Glomerular visceral epithelial cell (primary cell): ENCODE measurements at regions not wholly inside any gene's neighbourhood (a gene's known extent, or its start where the extent isn't known, plus 50 kb on each side); places are given as distances from the start of the nearest gene placed in this dataset.

ENCODE experiments used
- DNase-seq: peaks from one replicate; pipeline ENCODE4 v3.0.0-alpha.2; 2016; ENCODE audit errors: extremely low spot score

DNA sequence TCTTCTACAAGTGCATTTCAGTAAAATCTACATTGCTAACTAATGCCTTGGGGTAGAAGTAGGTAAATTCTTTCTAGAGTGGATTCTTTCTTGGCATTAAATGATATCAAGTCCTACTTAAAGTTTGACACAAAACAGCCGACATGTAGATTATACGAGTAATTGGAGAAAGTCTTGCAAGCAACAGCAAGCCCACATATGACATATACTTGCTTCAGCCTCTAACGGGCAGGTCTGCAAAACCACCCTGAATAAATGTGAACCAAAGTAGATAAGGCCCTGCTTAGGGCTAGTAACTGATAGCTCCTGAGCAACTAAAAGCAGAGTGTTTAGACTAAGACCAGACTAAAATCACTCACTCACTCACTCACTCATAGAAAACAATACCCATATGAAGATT lies 203.2 kb downstream of the LTN1 start:
- no peak for DNase-seq

- no peak for DNase-seq
Measured at GRCh38 chr21:28788030-28788429, 204.6 kb downstream of the LTN1 start.

- DNase-seq: no peak
Measured at GRCh38 chr21:28783641-28784185, 209.0 kb downstream of the LTN1 start.

DNA sequence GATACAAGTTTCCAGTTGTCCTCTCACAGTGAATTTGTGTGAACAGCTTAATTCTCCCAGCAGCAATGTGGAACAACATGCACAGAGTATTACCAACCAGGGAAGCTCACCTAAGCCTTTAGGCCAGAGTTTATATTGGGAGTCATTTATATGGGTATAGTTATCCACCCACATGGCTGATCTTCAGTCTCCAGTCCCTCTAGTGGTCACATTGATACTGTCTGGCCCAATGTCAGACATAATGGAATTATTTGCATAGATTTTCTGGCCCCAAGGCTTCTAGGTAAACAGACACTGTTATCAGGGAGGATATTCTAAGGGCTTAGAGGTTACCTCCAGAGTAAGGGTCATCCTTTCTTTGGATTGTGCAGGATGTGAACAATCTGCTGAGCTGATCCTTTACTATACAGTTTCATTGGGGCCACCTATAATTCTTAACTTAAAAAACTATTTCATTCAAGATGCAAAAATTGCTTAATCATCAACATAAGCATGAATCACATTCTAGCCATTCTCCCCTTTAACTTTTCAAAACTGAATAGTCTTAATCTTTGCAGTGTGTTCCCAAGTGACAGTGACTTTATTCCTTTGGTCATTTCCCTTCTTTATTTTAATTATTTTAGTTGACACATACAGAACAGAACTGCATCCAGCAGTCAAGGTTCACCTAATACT lies 210.9 kb downstream of the LTN1 start:
- peak; percentile 28 for DNase-seq

GRCh38 chr21:28779914-28780313 lies 212.8 kb downstream of the LTN1 start:
- peak; percentile 70 for DNase-seq

DNA sequence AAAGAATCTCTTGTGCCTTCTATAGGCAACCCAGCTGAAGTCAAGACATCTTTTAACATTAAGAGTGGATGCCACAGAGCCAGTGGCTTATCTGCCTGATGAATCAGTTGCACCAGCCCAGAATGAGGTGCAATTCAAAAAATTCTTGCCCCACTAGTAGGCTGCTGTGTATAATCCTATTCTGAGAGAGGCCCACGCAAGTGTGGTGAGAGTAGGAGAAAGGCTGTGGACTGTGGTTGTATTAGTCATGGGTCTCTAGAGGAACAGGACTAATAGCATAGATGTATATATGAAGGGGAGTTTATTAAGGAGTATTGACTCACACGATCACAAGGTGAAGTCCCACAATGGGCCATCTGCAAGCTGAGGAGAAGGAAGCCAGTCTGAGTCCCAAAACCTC lies 216.4 kb downstream of the LTN1 start:
- peak; percentile 80 for DNase-seq

DNA sequence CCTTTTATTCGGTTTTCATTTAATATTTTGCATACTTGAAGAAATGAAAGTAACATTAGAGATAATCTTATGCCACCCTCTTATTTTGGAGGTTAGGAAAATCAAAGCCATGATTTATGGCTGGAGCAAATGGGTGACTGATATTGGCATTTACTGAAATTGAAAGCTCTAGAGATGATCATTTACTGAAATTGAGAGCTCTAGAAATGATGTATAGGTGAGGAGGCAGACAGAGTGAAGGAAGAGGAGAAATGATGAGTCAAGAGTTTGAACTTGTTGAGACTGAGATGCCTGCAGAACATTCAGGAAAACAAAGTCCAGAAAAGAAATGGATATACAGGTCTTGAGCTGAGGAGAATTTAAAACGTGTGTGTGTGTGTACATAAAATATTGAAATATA lies 217.6 kb downstream of the LTN1 start:
- no peak for DNase-seq

GRCh38 chr21:28773036-28773435 lies 219.6 kb downstream of the LTN1 start:
- DNase-seq: peak; percentile 51

- peak; percentile 72 for DNase-seq
Measured at GRCh38 chr21:28771790-28772501, 220.7 kb downstream of the LTN1 start.

DNA sequence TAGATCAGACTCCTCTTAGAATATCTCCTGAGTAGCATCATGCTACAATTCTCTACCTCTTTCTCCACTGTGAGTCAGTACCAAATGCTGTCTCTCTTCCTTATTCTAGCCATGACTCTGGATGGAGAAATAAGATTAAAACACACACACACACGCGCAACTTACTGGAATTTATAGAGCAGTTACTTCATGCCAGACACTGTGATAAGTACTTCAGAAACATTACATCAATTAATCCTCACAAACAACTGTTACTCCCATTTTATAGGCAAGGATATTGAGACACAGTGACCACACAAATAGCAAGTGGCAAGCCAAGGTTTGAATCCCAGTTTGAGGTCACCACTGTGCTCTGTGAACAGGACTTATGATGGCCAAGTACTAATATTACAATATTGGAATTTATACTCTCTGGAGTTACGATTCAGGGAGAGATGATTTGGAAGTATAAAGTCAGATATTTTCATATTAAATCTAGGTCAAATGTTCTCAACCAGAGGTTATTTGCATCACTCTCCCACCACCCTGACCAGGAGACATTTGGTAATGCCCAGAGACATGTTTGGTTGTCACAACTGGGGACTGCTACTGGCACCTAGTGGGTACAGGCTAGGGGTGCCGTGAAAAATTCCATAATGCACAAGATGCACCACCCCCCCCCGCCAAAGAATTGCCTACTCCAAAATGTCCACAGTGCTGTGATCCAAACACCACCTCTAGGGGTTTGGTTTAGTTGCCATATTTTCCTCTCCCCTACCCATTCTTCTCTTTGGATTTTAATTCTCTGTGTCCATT lies 221.6 kb downstream of the LTN1 start:
- DNase-seq: peak; percentile 15

DNA sequence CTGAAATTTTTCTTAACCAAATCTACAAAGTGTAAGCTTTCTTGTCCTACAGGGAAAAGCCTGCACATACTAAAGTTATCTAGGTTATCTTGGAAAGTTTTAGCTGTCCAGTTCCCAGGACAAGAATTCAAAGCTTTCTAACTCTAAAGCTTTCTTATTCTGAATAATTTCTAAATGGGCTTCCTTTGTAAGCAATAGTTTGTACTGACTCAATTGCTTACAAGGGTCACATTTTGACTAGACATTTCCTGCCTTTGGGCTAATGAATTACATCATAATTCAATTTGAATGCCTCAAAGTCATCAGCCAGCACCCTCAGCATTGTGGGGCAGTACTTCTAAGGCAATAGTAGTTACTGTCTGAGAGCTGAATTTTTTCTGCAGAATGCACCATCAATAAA lies 223.0 kb downstream of the LTN1 start:
- no peak for DNase-seq

GRCh38 chr21:28768753-28769152 lies 223.9 kb downstream of the LTN1 start:
- DNase-seq: no peak

DNA sequence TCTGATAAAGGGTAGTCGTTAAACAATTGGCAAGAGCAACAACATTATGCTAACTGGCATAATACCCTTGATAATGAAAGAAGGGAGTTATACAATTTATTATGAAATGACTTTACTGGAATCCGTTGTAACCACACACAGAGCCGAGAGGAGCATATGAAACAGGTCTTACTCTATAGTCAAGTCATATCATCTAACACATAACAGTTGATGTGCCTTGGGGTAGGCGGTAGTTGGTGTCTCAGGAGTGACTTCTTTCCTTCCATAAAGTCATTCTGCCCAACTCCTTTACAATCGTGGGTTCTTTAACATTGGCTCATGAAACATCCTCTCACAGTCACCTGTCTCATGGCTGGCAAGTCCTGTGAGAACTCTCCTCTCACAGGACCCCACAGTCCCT lies 225.2 kb downstream of the LTN1 start:
- DNase-seq: no peak

DNA sequence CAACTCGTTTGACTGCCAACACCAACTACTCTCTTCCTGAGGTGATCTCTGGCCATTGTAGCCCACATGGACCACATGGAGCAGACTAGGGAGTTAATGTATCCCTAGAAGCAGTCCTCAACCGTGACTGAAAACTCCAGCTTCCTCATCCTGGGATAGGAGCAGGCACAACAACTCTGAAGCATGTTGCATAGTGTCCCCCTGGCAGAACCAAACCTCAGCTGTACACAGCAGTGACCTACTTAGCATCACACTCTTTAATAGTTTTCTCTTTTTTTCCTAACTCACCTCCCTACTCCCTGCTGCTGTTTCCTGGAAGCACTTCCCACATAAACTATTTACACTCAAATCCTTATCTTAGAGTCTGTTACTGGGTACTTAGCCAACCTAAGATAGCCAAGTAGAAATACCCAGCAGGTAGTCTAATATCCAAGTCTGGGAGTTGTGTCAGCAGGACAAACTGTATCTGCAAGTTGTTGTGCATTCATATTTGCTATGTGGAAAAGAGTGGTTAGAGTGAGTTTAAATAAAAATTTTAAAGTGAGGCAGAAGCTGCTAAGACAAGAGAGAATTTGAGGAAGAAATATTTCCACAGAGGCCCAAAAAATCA lies 228.8 kb downstream of the LTN1 start:
- no peak for DNase-seq

DNA sequence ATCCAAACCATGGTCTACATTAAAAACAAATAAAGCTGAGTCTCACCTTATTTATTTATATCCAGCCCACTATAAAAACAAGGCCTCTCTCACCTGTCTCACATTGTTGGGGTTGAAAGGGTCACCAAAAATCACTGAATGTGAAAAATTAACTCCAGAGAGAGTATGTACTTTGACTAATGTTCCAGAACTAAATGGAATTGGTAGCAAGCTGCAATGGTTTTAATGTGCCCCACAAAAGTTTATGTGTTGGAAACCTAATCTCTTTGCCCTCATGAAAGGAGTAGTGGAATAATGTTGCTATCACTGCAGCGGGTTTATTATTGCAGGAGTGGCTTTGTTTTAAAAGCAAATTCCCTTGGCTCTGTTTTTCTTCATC lies 230.3 kb downstream of the LTN1 start:
- DNase-seq: no peak

- peak; percentile 12 for DNase-seq
Measured at GRCh38 chr21:28761674-28762356, 230.9 kb downstream of the LTN1 start.

- no peak for DNase-seq
Measured at GRCh38 chr21:28758883-28759242, 233.8 kb downstream of the LTN1 start.

GRCh38 chr21:28758042-28758882 lies 234.4 kb downstream of the LTN1 start:
- no peak for DNase-seq

DNA sequence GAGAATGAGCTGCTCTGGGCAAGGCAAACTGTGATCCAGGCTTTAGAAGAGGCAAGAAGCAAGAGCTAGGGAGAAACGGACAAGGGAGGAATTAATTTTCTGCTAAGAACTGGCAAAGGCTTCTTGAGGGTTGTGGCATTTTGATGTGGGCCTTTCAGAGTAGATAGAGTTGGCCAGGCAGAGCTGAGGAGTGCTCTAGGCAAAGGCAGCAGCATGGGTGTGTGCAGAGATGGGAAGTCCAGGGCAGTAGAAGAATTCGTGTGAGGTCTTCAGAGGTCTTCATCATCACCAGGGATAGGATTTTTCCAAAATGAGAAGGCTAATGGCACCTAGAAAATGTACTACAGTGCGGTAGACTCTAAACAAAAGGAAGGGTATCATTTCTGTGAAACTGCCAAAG lies 237.8 kb downstream of the LTN1 start:
- DNase-seq: no peak

DNA sequence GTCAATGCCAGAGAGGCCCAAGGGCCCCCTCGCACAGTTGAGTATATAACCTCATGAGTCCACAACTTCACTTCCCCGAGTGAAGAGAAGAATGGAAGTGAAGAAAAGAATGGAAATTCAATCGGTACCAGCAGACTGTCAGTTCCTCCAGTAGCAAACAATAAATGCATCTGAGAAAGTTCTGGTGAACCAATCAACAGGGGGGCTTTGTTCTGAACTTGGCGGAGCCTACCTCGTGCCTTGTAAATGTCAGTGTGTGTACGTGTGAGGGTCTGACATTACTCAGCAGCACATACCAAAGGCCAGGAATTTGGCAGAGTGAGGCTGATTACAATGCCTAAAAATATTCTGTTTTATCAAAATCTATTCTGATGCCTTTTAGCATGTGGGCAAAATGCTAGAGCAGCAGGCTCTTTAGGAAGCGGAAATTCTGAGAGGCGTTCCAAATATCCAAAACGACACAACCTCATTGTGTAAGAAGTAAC lies 238.5 kb downstream of the LTN1 start:
- no peak for DNase-seq

GRCh38 chr21:28752131-28752530 lies 240.5 kb downstream of the LTN1 start:
- DNase-seq: no peak
